IMR-90 (cell line): ENCODE measurements at regions not wholly inside any gene's neighbourhood (a gene's known extent, or its start where the extent isn't known, plus 50 kb on each side); places are given as distances from the start of the nearest gene placed in this dataset.

Experiments
- ATAC-seq: fragments of 200-7000 bp; cut with Tn5 transposase; 2 replicates; pipeline ENCODE4 v1.9.1; 2020; ENCODE audit warnings: low read depth, mild to moderate bottlenecking, moderate library complexity
- BruUV-seq: library from RNA; stranded (reverse); fragments of 400-500 nt; replicated peaks from 2 replicates; lab custom pipeline; 2021; lab: Mats Ljungman, UMichigan
- CTCF ChIA-PET: fragments of 300-600 bp; formaldehyde crosslinking; extraction: SDS; loops from one replicate; lab custom pipeline; 2021; ENCODE audit warnings: antibody characterized with exemption; lab: Yijun Ruan, JAX
- POLR2A ChIA-PET: fragments of 300-600 bp; sonication (Branson Sonifier 250); formaldehyde crosslinking; loops from one replicate; lab custom pipeline; 2022; ENCODE audit warnings: antibody characterized with exemption; ENCODE audit not compliant: unreplicated experiment; lab: Charles Lee
- DNase-seq: peaks from one replicate; pipeline ENCODE4 v3.0.0; 2013
- H2AFZ ChIP-seq: replicated peaks from 2 replicates; pipeline ENCODE3; 2013; ENCODE audit warnings: low read length, mild to moderate bottlenecking; ENCODE audit not compliant: poor library complexity
- H2AK5ac ChIP-seq: 2 replicates; pipeline ENCODE4 v1.6.1; 2013; ENCODE audit warnings: low read depth, low read length, inconsistent platforms
- H2AK9ac ChIP-seq: replicated peaks from 2 replicates; pipeline ENCODE3; 2013; ENCODE audit warnings: mild to moderate bottlenecking, low read depth, low read length, moderate library complexity; ENCODE audit not compliant: poor library complexity
- H2BK120ac ChIP-seq: 2 replicates; pipeline ENCODE4 v1.6.1; 2013; ENCODE audit warnings: low read depth, low read length, inconsistent platforms
- H2BK15ac ChIP-seq: 3 replicates; pipeline ENCODE4 v1.6.1; 2013; ENCODE audit warnings: low read depth, low read length, inconsistent platforms
- H2BK20ac ChIP-seq: 2 replicates; pipeline ENCODE4 v1.6.1; 2013; ENCODE audit warnings: low read depth, mild to moderate bottlenecking, inconsistent platforms, low read length, moderate library complexity
- H2BK5ac ChIP-seq: 2 replicates; pipeline ENCODE4 v1.6.1; 2013; ENCODE audit warnings: mild to moderate bottlenecking, low read depth, low read length, inconsistent platforms; ENCODE audit not compliant: poor library complexity, severe bottlenecking
- H3K14ac ChIP-seq: replicated peaks from 2 replicates; pipeline ENCODE4 v1.6.1; 2013; ENCODE audit warnings: low read depth, low read length, inconsistent platforms
- H3K18ac ChIP-seq: 2 replicates; pipeline ENCODE4 v1.6.1; 2013; ENCODE audit warnings: low read depth, low read length, control low read depth
- H3K23ac ChIP-seq: 2 replicates; pipeline ENCODE4 v1.6.1; 2013; ENCODE audit warnings: low read depth, low read length, inconsistent platforms
- H3K27ac ChIP-seq: 2 replicates; pipeline ENCODE4 v1.5.1; 2013; ENCODE audit warnings: mild to moderate bottlenecking, control low read depth, low read length; ENCODE audit not compliant: insufficient read depth
- H3K27me3 ChIP-seq: 2 replicates; pipeline ENCODE4 v1.6.1; 2013; ENCODE audit warnings: low read length; ENCODE audit not compliant: control insufficient read depth, insufficient read depth
- H3K36me3 ChIP-seq: 2 replicates; pipeline ENCODE4 v1.6.1; 2013; ENCODE audit warnings: low read length, mixed read lengths; ENCODE audit not compliant: control insufficient read depth, insufficient read depth
- H3K4ac ChIP-seq: 2 replicates; pipeline ENCODE4 v1.6.1; 2013; ENCODE audit warnings: low read depth, low read length, inconsistent platforms
- H3K4me1 ChIP-seq: 2 replicates; pipeline ENCODE4 v1.6.1; 2013; ENCODE audit warnings: low read length, mixed read lengths; ENCODE audit not compliant: control insufficient read depth, insufficient read depth
- H3K4me2 ChIP-seq: 2 replicates; pipeline ENCODE4 v1.6.1; 2013; ENCODE audit warnings: low read depth, mild to moderate bottlenecking, control low read depth, low read length, moderate library complexity
- H3K4me3 ChIP-seq: 2 replicates; pipeline ENCODE4 v1.5.1; 2013; ENCODE audit warnings: low read depth, mild to moderate bottlenecking, control low read depth, low read length, moderate library complexity; ENCODE audit not compliant: insufficient read depth
- H3K56ac ChIP-seq: 2 replicates; pipeline ENCODE4 v1.6.1; 2013; ENCODE audit warnings: low read length, inconsistent platforms; ENCODE audit not compliant: insufficient read depth; ENCODE audit errors: extremely low read depth
- H3K79me1 ChIP-seq, 2 experiments: 2 replicates each; pipeline ENCODE4 v1.6.1; 2013; ENCODE audit warnings: low read length in 2 of 2, inconsistent platforms in 1 of 2, low read depth in 1 of 2
- H3K9ac ChIP-seq: 2 replicates; pipeline ENCODE4 v1.6.1; 2013; ENCODE audit warnings: low read depth, low read length, control low read depth
- H3K9me1 ChIP-seq: 2 replicates; pipeline ENCODE4 v1.6.1; 2013; ENCODE audit warnings: low read length, inconsistent platforms; ENCODE audit not compliant: insufficient read depth
- H3K9me3 ChIP-seq: 2 replicates; pipeline ENCODE4 v1.6.1; 2013; ENCODE audit warnings: low read length; ENCODE audit not compliant: control insufficient read depth, insufficient read depth
- H4K20me1 ChIP-seq: 2 replicates; pipeline ENCODE4 v1.6.1; 2013; ENCODE audit warnings: low read length, inconsistent platforms; ENCODE audit not compliant: insufficient read depth
- H4K5ac ChIP-seq: 2 replicates; pipeline ENCODE4 v1.6.1; 2013; ENCODE audit warnings: mild to moderate bottlenecking, low read depth, low read length, control low read depth
- H4K8ac ChIP-seq, 2 experiments: 2 replicates each; pipeline ENCODE4 v1.6.1; 2013; ENCODE audit warnings: low read depth in 2 of 2, low read length in 2 of 2, control low read depth in 1 of 2, inconsistent platforms in 1 of 2
- H4K91ac ChIP-seq: 2 replicates; pipeline ENCODE4 v1.6.1; 2013; ENCODE audit warnings: low read depth, low read length, inconsistent platforms; ENCODE audit not compliant: insufficient read depth
- BHLHE40 ChIP-seq: fragments of 150-350 bp; IDR thresholded peaks from 2 replicates; pipeline ENCODE4 v1.6.1; 2016; ENCODE audit warnings: mild to moderate bottlenecking, low read depth, low read length
- CEBPB ChIP-seq: IDR thresholded peaks from 2 replicates; pipeline ENCODE4 v1.6.1; 2012; ENCODE audit warnings: low read depth, low read length, improper control_type of control experiment
- CHD1 ChIP-seq: IDR thresholded peaks from 2 replicates; pipeline ENCODE4 v1.6.1; 2012; ENCODE audit warnings: low read depth, low read length, improper control_type of control experiment
- CTCF ChIP-seq: conservative IDR thresholded peaks from 2 replicates; pipeline ENCODE4 v1.5.1; 2012; ENCODE audit warnings: mild to moderate bottlenecking, low read depth, low read length, improper control_type of control experiment
- ELK1 ChIP-seq: fragments of 150-350 bp; IDR thresholded peaks from 2 replicates; pipeline ENCODE4 v1.6.1; 2016; ENCODE audit warnings: low read depth, mild to moderate bottlenecking, low read length, moderate library complexity, borderline replicate concordance
- MAFK ChIP-seq: IDR thresholded peaks from 2 replicates; pipeline ENCODE4 v1.6.1; 2012; ENCODE audit warnings: low read depth, low read length, improper control_type of control experiment
- MAZ ChIP-seq: IDR thresholded peaks from 2 replicates; pipeline ENCODE4 v1.6.1; 2012; ENCODE audit warnings: low read depth, mild to moderate bottlenecking, low read length, improper control_type of control experiment, moderate library complexity, borderline replicate concordance
- MXI1 ChIP-seq: IDR thresholded peaks from 2 replicates; pipeline ENCODE4 v1.6.1; 2012; ENCODE audit warnings: low read depth, mild to moderate bottlenecking, low read length, moderate library complexity, borderline replicate concordance
- NFE2L2 ChIP-seq: fragments of 150-350 bp; IDR thresholded peaks from 2 replicates; pipeline ENCODE4 v1.6.1; 2016; ENCODE audit warnings: low read depth, mild to moderate bottlenecking, low read length
- POLR2A ChIP-seq: IDR thresholded peaks from 2 replicates; pipeline ENCODE4 v1.6.1; 2012; ENCODE audit warnings: mild to moderate bottlenecking, low read depth, low read length
- RAD21 ChIP-seq: IDR thresholded peaks from 2 replicates; pipeline ENCODE4 v1.6.1; 2012; ENCODE audit warnings: low read length, improper control_type of control experiment
- RCOR1 ChIP-seq: IDR thresholded peaks from 2 replicates; pipeline ENCODE4 v1.6.1; 2012; ENCODE audit warnings: mild to moderate bottlenecking, low read length, improper control_type of control experiment; ENCODE audit not compliant: insufficient replicate concordance
- RFX5 ChIP-seq: IDR thresholded peaks from 2 replicates; pipeline ENCODE4 v1.8.0; 2012; ENCODE audit warnings: low read depth, mild to moderate bottlenecking, low read length, moderate library complexity
- SMC3 ChIP-seq: fragments of 150-350 bp; IDR thresholded peaks from 2 replicates; pipeline ENCODE4 v1.6.1; 2016; ENCODE audit warnings: low read depth, mild to moderate bottlenecking, antibody characterized with exemption, low read length, moderate library complexity
- USF2 ChIP-seq: fragments of 150-350 bp; IDR thresholded peaks from 2 replicates; pipeline ENCODE4 v1.6.1; 2017; ENCODE audit warnings: mild to moderate bottlenecking, antibody characterized with exemption, low read length, low read depth
- WGBS, 2 experiments: methylation state at CpG; one replicate each; pipeline versions ENCODE4 v1.1.5 to v1.1.7; 2013; ENCODE audit warnings: missing lambda C conversion rate in 2 of 2; ENCODE audit not compliant: insufficient read length in 1 of 2; ENCODE audit errors: extremely low coverage in 2 of 2; 5-methylcytosine and 5-hydroxymethylcytosine counted together
- dilution Hi-C: fragments of 300-500 bp; cut with HindIII; formaldehyde crosslinking; loops from one replicate; pipeline ENCODE4 v1.14.3; 2018; ENCODE audit warnings: low sequenced_read_pairs; ENCODE audit not compliant: unreplicated experiment
- in situ Hi-C: fragments of 300-500 bp; cut with MboI; formaldehyde crosslinking; loops from 3 replicates; pipeline ENCODE4 v1.14.3; 2019; ENCODE audit warnings: low sequenced_read_pairs, inconsistent platforms, mixed read lengths
- intact Hi-C: fragments of 100-400 bp; cut with micrococcal nuclease; formaldehyde crosslinking; loops from 2 replicates; pipeline ENCODE4 v1.10.0; 2022

- H2BK20ac ChIP-seq = no peak overlapping the region
- no peak overlapping the region for H3K56ac ChIP-seq
- dilution Hi-C loops = no loop called here
- no peak overlapping the region for H2BK120ac ChIP-seq
- no peaks in the 10 kb centered on the region; the same call in 1 of the 2 replicates for H3K27me3 ChIP-seq
- no peak overlapping the region for H3K4ac ChIP-seq
- no peaks in the 10 kb centered on the region; the same call in 1 of the 2 replicates for H4K20me1 ChIP-seq
- H3K79me1 ChIP-seq = no peaks in the 10 kb centered on the region
- no peak overlapping the region for H3K4me3 ChIP-seq
- no peak overlapping the region for H4K91ac ChIP-seq
- no peak overlapping the region for H3K27ac ChIP-seq
- H4K5ac ChIP-seq = no peak overlapping the region
- H2BK15ac ChIP-seq = no peak overlapping the region
- no peak overlapping the region for H2AK5ac ChIP-seq
- H3K23ac ChIP-seq = no peak overlapping the region
- ChIA-PET CTCF (no interaction called here), POLR2A (no interaction called here)
- H3K4me2 ChIP-seq = no peak overlapping the region
- ATAC-seq (no peak), DNase-seq (no peak)
- H3K36me3 ChIP-seq = no peaks in the 10 kb centered on the region
- intact Hi-C loops = no loop called here
- WGBS, 2 experiments = 100% methylated on average over 2 of the region's 20 CpGs; no CpG with 5 or more reads in 1 of the 2 experiments
- no TSS peak for BruUV-seq
- no peak overlapping the region for H2BK5ac ChIP-seq
- H3K14ac ChIP-seq = no peak overlapping the region
- no peak overlapping the region for H2AK9ac ChIP-seq
- no peak overlapping the region for H3K9ac ChIP-seq
- H3K9me3 ChIP-seq = no peaks in the 10 kb centered on the region
- H4K8ac ChIP-seq = no peak overlapping the region
- 0 out of 2 replicates have a peak, but pooled peaks cover 6% of the 10 kb centered on the region for H3K9me1 ChIP-seq
- no peak overlapping the region for H2AFZ ChIP-seq
- H3K4me1 ChIP-seq = peaks cover 4% of the 10 kb centered on the region; the same call in 1 of the 2 replicates
- in situ Hi-C loops = no loop called here
- H3K18ac ChIP-seq = no peak overlapping the region
- no peak for TF ChIP-seq BHLHE40
- no peak for TF ChIP-seq NFE2L2
- no peak for TF ChIP-seq MXI1
- TF ChIP-seq RAD21 = no peak
- TF ChIP-seq RFX5 = no peak
- no peak for TF ChIP-seq USF2
- TF ChIP-seq MAFK = no peak
- TF ChIP-seq ELK1 = no peak
- no peak for TF ChIP-seq POLR2A
- TF ChIP-seq MAZ = no peak
- no peak for TF ChIP-seq RCOR1
- no peak for TF ChIP-seq CEBPB
- no peak for TF ChIP-seq CHD1
- TF ChIP-seq SMC3 = no peak
- no peak for TF ChIP-seq CTCF
These were observed 94.9 kb upstream of the CTDP1 start for GRCh38 chr18:79584491-79585394.
